Mesendoderm (in vitro differentiated cells): ENCODE measurements at regions not wholly inside any gene's neighbourhood (a gene's known extent, or its start where the extent isn't known, plus 50 kb on each side); places are given as distances from the start of the nearest gene placed in this dataset.

Experiments used
- DNase-seq: peaks from one replicate; pipeline ENCODE4 v3.0.0; 2013
- H2AK5ac ChIP-seq: 2 replicates; pipeline ENCODE4 v1.6.1; 2013; ENCODE audit warnings: low read length, inconsistent platforms
- H2BK120ac ChIP-seq: 2 replicates; pipeline ENCODE4 v1.6.1; 2013; ENCODE audit warnings: low read depth, mild to moderate bottlenecking, low read length, moderate library complexity, mixed read lengths
- H2BK15ac ChIP-seq: replicated peaks from 2 replicates; pipeline ENCODE4 v1.6.1; 2013; ENCODE audit warnings: low read depth, mild to moderate bottlenecking, moderate library complexity
- H2BK5ac ChIP-seq: 2 replicates; pipeline ENCODE4 v1.6.1; 2013; ENCODE audit warnings: low read length, inconsistent platforms
- H3K18ac ChIP-seq: 2 replicates; pipeline ENCODE4 v1.6.1; 2013; ENCODE audit warnings: mild to moderate bottlenecking, low read length, mixed read lengths
- H3K23ac ChIP-seq: one replicate; pipeline ENCODE4 v1.6.1; 2013; ENCODE audit warnings: low read length
- H3K27ac ChIP-seq: 2 replicates; pipeline ENCODE4 v1.5.1; 2013; ENCODE audit warnings: low read depth, mild to moderate bottlenecking, inconsistent platforms, low read length, moderate library complexity
- H3K27me3 ChIP-seq: 2 replicates; pipeline ENCODE4 v1.6.1; 2013; ENCODE audit warnings: low read length, control low read depth, mild to moderate bottlenecking, inconsistent platforms; ENCODE audit not compliant: insufficient read depth, poor library complexity
- H3K36me3 ChIP-seq: 2 replicates; pipeline ENCODE4 v1.6.1; 2013; ENCODE audit warnings: low read length, inconsistent platforms; ENCODE audit not compliant: control insufficient read depth, insufficient read depth
- H3K4ac ChIP-seq: one replicate; pipeline ENCODE4 v1.6.1; 2013; ENCODE audit warnings: low read depth, mild to moderate bottlenecking, low read length, moderate library complexity
- H3K4me1 ChIP-seq: 2 replicates; pipeline ENCODE4 v1.6.1; 2013; ENCODE audit warnings: low read depth, low read length, inconsistent platforms; ENCODE audit not compliant: control insufficient read depth
- H3K4me2 ChIP-seq: 2 replicates; pipeline ENCODE4 v1.6.1; 2013; ENCODE audit warnings: low read length
- H3K4me3 ChIP-seq: 2 replicates; pipeline ENCODE4 v1.5.1; 2013; ENCODE audit warnings: mild to moderate bottlenecking, low read length
- H3K56ac ChIP-seq: one replicate; pipeline ENCODE4 v1.6.1; 2013; ENCODE audit warnings: low read length
- H3K79me1 ChIP-seq: 2 replicates; pipeline ENCODE4 v1.6.1; 2013; ENCODE audit warnings: low read length, inconsistent platforms
- H3K79me2 ChIP-seq: 2 replicates; pipeline ENCODE4 v1.6.1; 2013; ENCODE audit warnings: mild to moderate bottlenecking, low read length; ENCODE audit not compliant: control insufficient read depth, insufficient read depth
- H3K9ac ChIP-seq: 2 replicates; pipeline ENCODE4 v1.6.1; 2013; ENCODE audit warnings: low read length, inconsistent platforms
- H4K5ac ChIP-seq: one replicate; pipeline ENCODE4 v1.6.1; 2013; ENCODE audit warnings: low read length
- H4K8ac ChIP-seq: one replicate; pipeline ENCODE4 v1.6.1; 2013; ENCODE audit warnings: low read depth, mild to moderate bottlenecking, control low read depth, low read length, moderate library complexity
- WGBS: extraction: QIAGEN DNeasy Blood & Tissue Kit; methylation state at CpG from one replicate; pipeline ENCODE4 v1.1.7; 2013; ENCODE audit warnings: low lambda C conversion rate, missing lambda C conversion rate; ENCODE audit not compliant: insufficient coverage; ENCODE audit errors: extremely low coverage; 5-methylcytosine and 5-hydroxymethylcytosine counted together

DNA sequence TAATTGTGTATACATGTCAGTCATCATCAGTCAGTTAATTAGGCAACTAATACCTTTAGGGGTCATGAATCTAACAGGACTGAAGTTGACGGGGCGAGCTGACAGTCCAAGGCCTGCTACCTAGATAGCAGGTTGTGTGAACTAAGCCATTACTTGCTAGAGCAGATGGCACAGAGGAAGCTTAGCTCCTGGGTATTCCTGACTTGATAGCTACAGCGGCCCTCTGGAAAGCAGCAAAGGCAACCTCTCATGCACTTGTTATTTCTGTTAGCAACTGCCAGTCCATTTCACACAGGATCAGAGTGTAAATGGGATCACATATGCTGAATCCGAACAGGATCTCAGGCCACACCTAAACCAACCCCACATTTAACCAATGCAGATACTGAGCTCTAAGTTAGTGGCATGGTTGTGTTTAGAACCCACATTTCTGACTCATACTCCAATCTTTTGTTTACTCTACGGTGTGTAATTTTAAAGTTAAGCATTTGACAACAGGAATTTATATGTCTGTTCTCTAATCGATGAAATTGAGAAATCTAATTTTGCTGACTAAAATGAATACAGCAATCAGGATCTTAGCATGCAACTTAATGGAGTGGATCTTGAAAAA, 521.3 kb upstream of the ZNF608 start:
- DNase-seq = no peak
- no CpG with 5 or more reads among the region's 6 CpGs for WGBS
- no peak overlapping the region for H3K56ac ChIP-seq

DNA sequence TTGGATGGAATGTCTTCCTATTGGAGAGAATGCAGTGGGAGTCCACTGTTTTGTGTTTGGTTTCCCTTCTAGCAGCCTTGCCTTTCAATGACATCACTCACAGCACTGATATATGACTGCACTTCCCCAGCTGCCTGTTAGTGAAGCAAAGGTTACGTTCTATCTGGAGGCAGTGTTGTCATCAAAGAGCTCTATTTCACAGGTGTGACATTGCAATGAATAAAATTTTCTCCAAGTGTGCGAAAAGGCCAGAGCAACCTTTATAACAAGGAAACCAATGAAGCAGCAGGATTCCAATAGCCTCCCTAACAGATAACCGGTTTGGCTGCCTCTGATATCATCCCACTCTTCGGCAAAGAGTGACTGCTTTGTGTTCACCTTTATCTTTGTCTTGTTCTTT, 523.5 kb upstream of the ZNF608 start:
- Histone ChIP-seq H3K79me2 (no peaks in the 10 kb centered on the region), H3K4me1 (peaks cover 4% of the 10 kb centered on the region), H2BK15ac (no peak overlapping the region), H3K23ac (no peak overlapping the region), H3K56ac (no peak overlapping the region), H2AK5ac (no peak overlapping the region), H3K4me2 (no peak overlapping the region), H3K79me1 (no peaks in the 10 kb centered on the region), H2BK5ac (no peak overlapping the region), H3K18ac (no peak overlapping the region), H4K5ac (no peak overlapping the region), H3K9ac (no peak overlapping the region), H3K27ac (no peak overlapping the region), H4K8ac (no peak overlapping the region), H3K4me3 (no peak overlapping the region), H3K4ac (no peak overlapping the region), H3K27me3 (no peaks in the 10 kb centered on the region), H2BK120ac (no peak overlapping the region), H3K36me3 (no peaks in the 10 kb centered on the region)
- no CpG with 5 or more reads among the region's 4 CpGs for WGBS
- peak; percentile 23 for DNase-seq

More for the DNA sequence above, 521.3 kb upstream of the ZNF608 start:
- no peak overlapping the region for H2BK5ac ChIP-seq
- no peak overlapping the region for H3K27ac ChIP-seq
- no peak overlapping the region for H2AK5ac ChIP-seq
- H3K79me1 ChIP-seq = no peaks in the 10 kb centered on the region
- H3K4ac ChIP-seq = no peak overlapping the region
- no peak overlapping the region for H3K23ac ChIP-seq
- H4K8ac ChIP-seq = no peak overlapping the region
- no peak overlapping the region for H2BK120ac ChIP-seq
- H3K79me2 ChIP-seq = no peaks in the 10 kb centered on the region
- H4K5ac ChIP-seq = no peak overlapping the region
- H3K4me3 ChIP-seq = no peak overlapping the region
- no peaks in the 10 kb centered on the region for H3K4me1 ChIP-seq
- no peak overlapping the region for H3K4me2 ChIP-seq
- H3K27me3 ChIP-seq = no peaks in the 10 kb centered on the region
- H3K9ac ChIP-seq = no peak overlapping the region
- H3K36me3 ChIP-seq = no peaks in the 10 kb centered on the region
- H3K18ac ChIP-seq = no peak overlapping the region
- H2BK15ac ChIP-seq = no peak overlapping the region

DNA sequence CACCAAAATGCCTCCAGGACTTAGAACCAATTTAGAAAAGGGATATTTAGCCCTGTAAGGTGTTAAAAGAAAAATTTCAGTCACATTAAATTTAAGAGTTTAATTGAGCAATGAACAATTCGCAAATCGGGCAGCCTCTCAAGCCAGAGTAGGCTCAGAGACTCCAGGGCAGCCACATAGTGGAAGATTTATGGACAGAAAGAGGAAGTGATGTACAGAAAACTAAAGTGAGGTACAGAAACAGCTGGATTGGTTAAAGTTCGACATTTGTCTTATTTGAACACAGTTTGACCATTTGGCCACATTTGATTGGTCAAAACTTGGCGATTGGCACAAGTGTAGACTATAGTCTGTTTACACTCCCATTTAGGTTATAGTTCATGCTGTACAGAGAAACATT, 525.9 kb upstream of the ZNF608 start:
- no peak overlapping the region for H4K5ac ChIP-seq
- H3K18ac ChIP-seq = no peak overlapping the region
- H3K4me2 ChIP-seq = no peak overlapping the region
- no peak overlapping the region for H2BK5ac ChIP-seq
- H2BK120ac ChIP-seq = no peak overlapping the region
- H3K27me3 ChIP-seq = no peaks in the 10 kb centered on the region
- no peak for DNase-seq
- no peaks in the 10 kb centered on the region for H3K79me2 ChIP-seq
- no CpG with 5 or more reads among the region's 4 CpGs for WGBS
- H3K4ac ChIP-seq = no peak overlapping the region
- no peak overlapping the region for H3K27ac ChIP-seq
- no peaks in the 10 kb centered on the region for H3K36me3 ChIP-seq
- H2AK5ac ChIP-seq = no peak overlapping the region
- no peak overlapping the region for H3K9ac ChIP-seq
- peaks cover 4% of the 10 kb centered on the region for H3K4me1 ChIP-seq
- H4K8ac ChIP-seq = no peak overlapping the region
- H3K4me3 ChIP-seq = no peak overlapping the region
- H3K56ac ChIP-seq = no peak overlapping the region
- H3K23ac ChIP-seq = no peak overlapping the region
- no peak overlapping the region for H2BK15ac ChIP-seq
- no peaks in the 10 kb centered on the region for H3K79me1 ChIP-seq

DNA sequence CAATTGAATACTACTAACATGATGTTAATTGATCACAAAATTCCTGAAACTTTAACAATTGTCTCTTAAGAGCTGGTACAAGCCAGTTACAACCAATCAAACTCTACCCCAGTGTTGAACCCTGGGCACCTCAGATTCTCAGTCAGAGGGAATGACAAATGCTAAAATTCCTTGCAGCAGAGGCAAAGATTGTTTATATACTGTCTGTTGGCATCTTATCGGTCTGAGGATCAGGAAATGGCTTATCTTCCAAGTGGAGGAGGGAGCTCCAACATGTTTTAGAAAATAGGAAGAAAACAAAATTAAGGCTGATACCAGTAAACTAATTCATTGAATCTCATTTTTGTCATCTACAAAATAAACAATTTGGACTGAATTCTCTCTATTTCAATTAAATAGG, 527.8 kb upstream of the ZNF608 start:
- Histone ChIP-seq H3K56ac (no peak overlapping the region), H3K9ac (no peak overlapping the region), H3K27ac (no peak overlapping the region), H2AK5ac (no peak overlapping the region), H4K8ac (no peak overlapping the region), H3K4me2 (no peak overlapping the region), H2BK5ac (no peak overlapping the region), H2BK15ac (no peak overlapping the region), H2BK120ac (no peak overlapping the region), H3K23ac (no peak overlapping the region), H3K79me2 (no peaks in the 10 kb centered on the region), H3K4me3 (no peak overlapping the region), H3K4me1 (peaks cover 4% of the 10 kb centered on the region), H3K27me3 (no peaks in the 10 kb centered on the region), H3K4ac (no peak overlapping the region), H3K18ac (no peak overlapping the region), H3K36me3 (no peaks in the 10 kb centered on the region), H3K79me1 (no peaks in the 10 kb centered on the region), H4K5ac (no peak overlapping the region)
- peak; percentile 44 for DNase-seq
- no CpG with 5 or more reads among the region's 1 CpG for WGBS

DNA sequence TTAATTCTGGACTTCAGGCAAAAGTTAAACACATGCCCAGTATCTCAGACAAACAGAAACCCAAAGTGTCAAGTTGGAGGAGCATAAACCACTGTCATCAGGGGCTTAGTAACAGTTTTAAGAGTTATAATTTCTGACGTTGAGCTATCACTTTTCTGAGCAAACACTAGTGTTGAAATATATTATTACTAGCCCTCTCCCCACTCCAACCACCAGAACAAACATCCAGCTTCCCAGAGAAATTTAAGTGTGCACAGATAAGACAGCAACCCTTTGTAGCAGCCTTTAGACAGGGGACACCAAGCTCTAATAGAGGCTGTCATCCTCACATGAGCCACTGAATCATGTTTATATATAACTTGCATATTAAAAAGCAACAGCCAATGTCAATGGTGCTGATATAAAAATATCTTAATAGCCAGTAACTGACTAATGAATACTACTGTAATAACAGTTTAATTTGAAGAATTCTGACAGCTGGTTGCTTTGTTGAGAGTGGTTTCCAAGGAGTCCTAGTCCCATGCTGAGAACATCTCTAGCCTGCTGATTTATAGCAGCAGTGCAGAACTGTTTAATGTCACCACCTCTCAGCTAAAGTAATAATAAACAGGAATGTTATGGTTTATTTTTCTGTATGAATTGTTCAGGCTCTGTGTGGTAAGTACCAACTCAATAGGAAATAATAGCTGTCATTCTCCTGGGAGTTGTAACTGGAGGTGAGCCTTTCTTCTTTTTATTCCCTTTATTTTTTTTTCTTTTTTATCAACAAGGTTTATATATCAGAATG, 528.7 kb upstream of the ZNF608 start:
- H3K18ac ChIP-seq = no peak overlapping the region
- H3K79me2 ChIP-seq = no peaks in the 10 kb centered on the region
- no peak overlapping the region for H4K5ac ChIP-seq
- H3K27me3 ChIP-seq = peaks cover 2% of the 10 kb centered on the region
- no peak overlapping the region for H3K23ac ChIP-seq
- peaks cover 4% of the 10 kb centered on the region for H3K4me1 ChIP-seq
- H3K27ac ChIP-seq = no peak overlapping the region
- no peak overlapping the region for H3K4me2 ChIP-seq
- no peak overlapping the region for H3K9ac ChIP-seq
- DNase-seq = no peak
- no peak overlapping the region for H2BK5ac ChIP-seq
- H2BK120ac ChIP-seq = no peak overlapping the region
- no CpG with 5 or more reads among the region's 1 CpG for WGBS
- H3K56ac ChIP-seq = no peak overlapping the region
- no peak overlapping the region for H2AK5ac ChIP-seq
- H3K36me3 ChIP-seq = no peaks in the 10 kb centered on the region
- no peak overlapping the region for H3K4me3 ChIP-seq
- no peak overlapping the region for H2BK15ac ChIP-seq
- H4K8ac ChIP-seq = no peak overlapping the region
- H3K79me1 ChIP-seq = no peaks in the 10 kb centered on the region
- H3K4ac ChIP-seq = no peak overlapping the region
